ENCODE measurements at regions not wholly inside any gene's neighbourhood (a gene's known extent, or its start where the extent isn't known, plus 50 kb on each side); places are given as distances from the start of the nearest gene placed in this dataset.

GRCh38 chr1:78369546-78369945 lies 121.2 kb upstream of the PTGFR start:
- no peaks in the 10 kb centered on the region for H3K27me3 ChIP-seq (ENCODE audit: control insufficient read depth in 5 of 5, insufficient read depth in 4 of 5, low read length in 5 of 5)
- no peak overlapping the region for H3K9ac ChIP-seq (ENCODE audit: low read length in 5 of 5)
- H3K4me3 ChIP-seq (ENCODE audit: low read depth in 1 of 5, low read length in 5 of 5) = no peak overlapping the region
- H3K36me3 ChIP-seq (ENCODE audit: control insufficient read depth in 5 of 5, insufficient read depth in 5 of 5, low read length in 5 of 5) = no peaks in the 10 kb centered on the region
- H3K9me3 ChIP-seq (ENCODE audit: control insufficient read depth in 5 of 5, low read length in 5 of 5) = no peaks in the 10 kb centered on the region
- no peaks in the 10 kb centered on the region for H3K4me1 ChIP-seq (ENCODE audit: control insufficient read depth in 5 of 5, insufficient read depth in 5 of 5, low read length in 5 of 5)
- no peak overlapping the region for H3K27ac ChIP-seq (ENCODE audit: low read depth, low read length)

GRCh38 chr1:78370356-78370755 lies 120.4 kb upstream of the PTGFR start:
- Histone ChIP-seq H3K27ac (ENCODE audit: low read depth, low read length) (no peak overlapping the region), H3K9me3 (ENCODE audit: control insufficient read depth in 5 of 5, low read length in 5 of 5) (no peaks in the 10 kb centered on the region), H3K4me1 (ENCODE audit: control insufficient read depth in 5 of 5, insufficient read depth in 5 of 5, low read length in 5 of 5) (no peaks in the 10 kb centered on the region), H3K4me3 (ENCODE audit: low read depth in 1 of 5, low read length in 5 of 5) (no peak overlapping the region), H3K27me3 (ENCODE audit: control insufficient read depth in 5 of 5, insufficient read depth in 4 of 5, low read length in 5 of 5) (no peaks in the 10 kb centered on the region), H3K36me3 (ENCODE audit: control insufficient read depth in 5 of 5, insufficient read depth in 5 of 5, low read length in 5 of 5) (no peaks in the 10 kb centered on the region), H3K9ac (ENCODE audit: low read length in 5 of 5) (no peak overlapping the region)

- no peak overlapping the region for H3K27ac ChIP-seq (ENCODE audit: low read depth, low read length)
- no peaks in the 10 kb centered on the region for H3K36me3 ChIP-seq (ENCODE audit: control insufficient read depth in 5 of 5, insufficient read depth in 5 of 5, low read length in 5 of 5)
- no peak overlapping the region for H3K9ac ChIP-seq (ENCODE audit: low read length in 5 of 5)
- no peaks in the 10 kb centered on the region for H3K27me3 ChIP-seq (ENCODE audit: control insufficient read depth in 5 of 5, insufficient read depth in 4 of 5, low read length in 5 of 5)
- H3K9me3 ChIP-seq (ENCODE audit: control insufficient read depth in 5 of 5, low read length in 5 of 5) = no peaks in the 10 kb centered on the region
- H3K4me3 ChIP-seq (ENCODE audit: low read depth in 1 of 5, low read length in 5 of 5) = no peak overlapping the region
- no peaks in the 10 kb centered on the region for H3K4me1 ChIP-seq (ENCODE audit: control insufficient read depth in 5 of 5, insufficient read depth in 5 of 5, low read length in 5 of 5)
Observed at GRCh38 chr1:78370779-78371482, 119.8 kb upstream of the PTGFR start.

GRCh38 chr1:78373676-78374075 lies 117.1 kb upstream of the PTGFR start:
- H3K9me3 ChIP-seq (ENCODE audit: control insufficient read depth in 5 of 5, low read length in 5 of 5) = no peaks in the 10 kb centered on the region
- no peaks in the 10 kb centered on the region for H3K36me3 ChIP-seq (ENCODE audit: control insufficient read depth in 5 of 5, insufficient read depth in 5 of 5, low read length in 5 of 5)
- no peak overlapping the region for H3K4me3 ChIP-seq (ENCODE audit: low read depth in 1 of 5, low read length in 5 of 5)
- no peak overlapping the region for H3K9ac ChIP-seq (ENCODE audit: low read length in 5 of 5)
- no peaks in the 10 kb centered on the region for H3K27me3 ChIP-seq (ENCODE audit: control insufficient read depth in 5 of 5, insufficient read depth in 4 of 5, low read length in 5 of 5)
- no peak overlapping the region for H3K27ac ChIP-seq (ENCODE audit: low read depth, low read length)
- no peaks in the 10 kb centered on the region for H3K4me1 ChIP-seq (ENCODE audit: control insufficient read depth in 5 of 5, insufficient read depth in 5 of 5, low read length in 5 of 5)

- Histone ChIP-seq H3K4me3 (ENCODE audit: low read depth in 1 of 5, low read length in 5 of 5) (no peak overlapping the region), H3K36me3 (ENCODE audit: control insufficient read depth in 5 of 5, insufficient read depth in 5 of 5, low read length in 5 of 5) (no peaks in the 10 kb centered on the region), H3K9me3 (ENCODE audit: control insufficient read depth in 5 of 5, low read length in 5 of 5) (no peaks in the 10 kb centered on the region), H3K27me3 (ENCODE audit: control insufficient read depth in 5 of 5, insufficient read depth in 4 of 5, low read length in 5 of 5) (no peaks in the 10 kb centered on the region), H3K9ac (ENCODE audit: low read length in 5 of 5) (no peak overlapping the region), H3K27ac (ENCODE audit: low read depth, low read length) (no peak overlapping the region), H3K4me1 (ENCODE audit: control insufficient read depth in 5 of 5, insufficient read depth in 5 of 5, low read length in 5 of 5) (no peaks in the 10 kb centered on the region)
Observed at GRCh38 chr1:78375996-78376395, 114.8 kb upstream of the PTGFR start.

GRCh38 chr1:78377356-78377928 lies 113.3 kb upstream of the PTGFR start:
- Histone ChIP-seq H3K9me3 (ENCODE audit: control insufficient read depth in 5 of 5, low read length in 5 of 5) (no peaks in the 10 kb centered on the region), H3K4me3 (ENCODE audit: low read depth in 1 of 5, low read length in 5 of 5) (no peak overlapping the region), H3K9ac (ENCODE audit: low read length in 5 of 5) (no peak overlapping the region), H3K36me3 (ENCODE audit: control insufficient read depth in 5 of 5, insufficient read depth in 5 of 5, low read length in 5 of 5) (no peaks in the 10 kb centered on the region), H3K27ac (ENCODE audit: low read depth, low read length) (no peak overlapping the region), H3K4me1 (ENCODE audit: control insufficient read depth in 5 of 5, insufficient read depth in 5 of 5, low read length in 5 of 5) (no peaks in the 10 kb centered on the region), H3K27me3 (ENCODE audit: control insufficient read depth in 5 of 5, insufficient read depth in 4 of 5, low read length in 5 of 5) (no peaks in the 10 kb centered on the region)

GRCh38 chr1:78383923-78384322 lies 106.9 kb upstream of the PTGFR start:
- peaks cover 0 to 3% (median 0%) of the 10 kb centered on the region in 5 donors for H3K4me1 ChIP-seq (ENCODE audit: control insufficient read depth in 5 of 5, insufficient read depth in 5 of 5, low read length in 5 of 5)
- H3K27me3 ChIP-seq (ENCODE audit: control insufficient read depth in 5 of 5, insufficient read depth in 4 of 5, low read length in 5 of 5) = no peaks in the 10 kb centered on the region
- H3K36me3 ChIP-seq (ENCODE audit: control insufficient read depth in 5 of 5, insufficient read depth in 5 of 5, low read length in 5 of 5) = no peaks in the 10 kb centered on the region
- H3K9me3 ChIP-seq (ENCODE audit: control insufficient read depth in 5 of 5, low read length in 5 of 5) = no peaks in the 10 kb centered on the region
- H3K4me3 ChIP-seq (ENCODE audit: low read depth in 1 of 5, low read length in 5 of 5) = no peak overlapping the region
- no peak overlapping the region for H3K9ac ChIP-seq (ENCODE audit: low read length in 5 of 5)
- H3K27ac ChIP-seq (ENCODE audit: low read depth, low read length) = no peak overlapping the region

- H3K4me3 ChIP-seq (ENCODE audit: low read depth in 1 of 5, low read length in 5 of 5) = no peak overlapping the region
- H3K27ac ChIP-seq (ENCODE audit: low read depth, low read length) = no peak overlapping the region
- peaks cover 0 to 3% (median 0%) of the 10 kb centered on the region in 5 donors for H3K4me1 ChIP-seq (ENCODE audit: control insufficient read depth in 5 of 5, insufficient read depth in 5 of 5, low read length in 5 of 5)
Observed at GRCh38 chr1:78385744-78386462, 104.9 kb upstream of the PTGFR start.

GRCh38 chr1:78387201-78387600 lies 103.6 kb upstream of the PTGFR start:
- Histone ChIP-seq H3K9ac (ENCODE audit: low read length in 5 of 5) (no peak overlapping the region), H3K27ac (ENCODE audit: low read depth, low read length) (no peak overlapping the region)

More at GRCh38 chr1:78385744-78386462, 104.9 kb upstream of the PTGFR start:
- no peaks in the 10 kb centered on the region for H3K36me3 ChIP-seq (ENCODE audit: control insufficient read depth in 5 of 5, insufficient read depth in 5 of 5, low read length in 5 of 5)
- H3K9ac ChIP-seq (ENCODE audit: low read length in 5 of 5) = no peak overlapping the region
- no peaks in the 10 kb centered on the region for H3K27me3 ChIP-seq (ENCODE audit: control insufficient read depth in 5 of 5, insufficient read depth in 4 of 5, low read length in 5 of 5)
- no peaks in the 10 kb centered on the region for H3K9me3 ChIP-seq (ENCODE audit: control insufficient read depth in 5 of 5, low read length in 5 of 5)

GRCh38 chr1:78387871-78388270 lies 102.9 kb upstream of the PTGFR start:
- Histone ChIP-seq H3K36me3 (ENCODE audit: control insufficient read depth in 5 of 5, insufficient read depth in 5 of 5, low read length in 5 of 5) (no peaks in the 10 kb centered on the region), H3K4me3 (ENCODE audit: low read depth in 1 of 5, low read length in 5 of 5) (no peak overlapping the region), H3K9me3 (ENCODE audit: control insufficient read depth in 5 of 5, low read length in 5 of 5) (peaks cover 0 to 3% (median 0%) of the 10 kb centered on the region in 5 donors), H3K4me1 (ENCODE audit: control insufficient read depth in 5 of 5, insufficient read depth in 5 of 5, low read length in 5 of 5) (peaks cover 0 to 3% (median 0%) of the 10 kb centered on the region in 5 donors), H3K27ac (ENCODE audit: low read depth, low read length) (no peak overlapping the region), H3K27me3 (ENCODE audit: control insufficient read depth in 5 of 5, insufficient read depth in 4 of 5, low read length in 5 of 5) (no peaks in the 10 kb centered on the region), H3K9ac (ENCODE audit: low read length in 5 of 5) (no peak overlapping the region)

More at GRCh38 chr1:78387201-78387600, 103.6 kb upstream of the PTGFR start:
- H3K4me3 ChIP-seq (ENCODE audit: low read depth in 1 of 5, low read length in 5 of 5) = no peak overlapping the region
- H3K4me1 ChIP-seq (ENCODE audit: control insufficient read depth in 5 of 5, insufficient read depth in 5 of 5, low read length in 5 of 5) = peaks cover 0 to 3% (median 0%) of the 10 kb centered on the region in 5 donors
- H3K27me3 ChIP-seq (ENCODE audit: control insufficient read depth in 5 of 5, insufficient read depth in 4 of 5, low read length in 5 of 5) = no peaks in the 10 kb centered on the region
- H3K36me3 ChIP-seq (ENCODE audit: control insufficient read depth in 5 of 5, insufficient read depth in 5 of 5, low read length in 5 of 5) = no peaks in the 10 kb centered on the region
- no peaks in the 10 kb centered on the region for H3K9me3 ChIP-seq (ENCODE audit: control insufficient read depth in 5 of 5, low read length in 5 of 5)

All from subcutaneous abdominal adipose tissue (tissue), 5 donors.